ENCODE measurements at regions not wholly inside any gene's neighbourhood (a gene's known extent, or its start where the extent isn't known, plus 50 kb on each side); places are given as distances from the start of the nearest gene placed in this dataset.

GRCh38 chr13:107365466-107366215 is 797.7 kb upstream of the ARGLU1 start:
- DNase-seq: no peak

GRCh38 chr13:107364658-107365057 is 796.7 kb upstream of the ARGLU1 start:
- no peak for DNase-seq

DNA sequence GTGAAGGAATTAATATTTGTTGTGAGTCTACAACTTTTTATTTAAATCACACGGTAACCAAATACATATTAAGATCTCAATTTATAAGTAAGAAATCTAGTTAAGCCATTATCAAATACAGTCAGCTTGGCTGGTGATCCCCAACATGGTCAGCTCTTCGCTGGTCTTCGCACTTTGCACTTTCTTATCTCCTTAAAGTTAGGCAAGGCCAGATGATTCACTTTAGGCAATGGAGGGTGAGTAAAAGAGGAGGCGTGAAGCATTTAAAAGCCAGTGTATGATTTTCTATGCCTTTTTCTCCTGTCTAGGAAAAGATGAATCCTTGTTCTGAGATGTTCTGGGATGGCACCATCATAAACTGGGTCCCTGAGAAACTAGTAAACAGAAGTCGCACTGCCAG is 793.7 kb upstream of the ARGLU1 start:
- DNase-seq: no peak

- DNase-seq: no peak
Observed at GRCh38 chr13:107360010-107360409, 792.1 kb upstream of the ARGLU1 start.

DNA sequence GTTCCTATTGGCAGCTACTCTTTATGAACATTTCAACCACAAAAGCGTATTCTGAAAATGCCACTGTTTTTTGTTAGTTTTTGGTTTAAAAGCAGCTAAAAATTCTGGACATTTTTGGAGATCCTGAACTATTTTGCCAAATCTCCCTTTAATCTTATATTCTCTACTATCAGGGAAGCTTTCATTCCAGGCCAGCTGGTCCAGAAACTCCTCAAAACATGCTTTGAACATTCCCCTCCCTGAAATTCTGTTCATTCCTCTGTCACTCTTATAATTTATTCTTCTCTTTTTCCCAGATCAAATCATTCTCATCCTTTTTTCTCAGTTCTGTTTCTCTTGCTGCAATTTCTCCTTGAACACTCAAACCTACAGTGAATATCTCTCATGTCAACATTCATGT is 790.9 kb upstream of the ARGLU1 start:
- DNase-seq: no peak

DNA sequence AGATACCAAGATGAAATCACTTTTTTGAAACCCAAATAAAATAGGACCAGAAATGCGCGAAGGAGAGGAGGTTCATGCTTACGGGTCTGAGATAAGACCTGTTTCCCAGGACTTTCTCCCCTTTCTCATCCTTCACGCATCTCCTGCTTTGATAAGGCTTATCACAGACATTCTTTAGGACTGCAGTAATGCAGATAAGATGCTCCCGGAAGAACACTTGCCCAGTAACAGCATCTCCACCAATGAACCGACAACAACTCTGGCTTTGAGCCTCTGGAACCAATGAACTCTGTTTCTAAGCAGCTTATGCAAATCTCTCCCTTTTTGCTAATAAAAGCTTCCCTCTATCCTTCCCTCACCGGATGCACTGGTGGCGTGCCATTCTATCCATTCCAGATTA is 783.4 kb upstream of the ARGLU1 start:
- DNase-seq: no peak

- no peak for DNase-seq
Observed at GRCh38 chr13:107348925-107349324, 781.0 kb upstream of the ARGLU1 start.

DNA sequence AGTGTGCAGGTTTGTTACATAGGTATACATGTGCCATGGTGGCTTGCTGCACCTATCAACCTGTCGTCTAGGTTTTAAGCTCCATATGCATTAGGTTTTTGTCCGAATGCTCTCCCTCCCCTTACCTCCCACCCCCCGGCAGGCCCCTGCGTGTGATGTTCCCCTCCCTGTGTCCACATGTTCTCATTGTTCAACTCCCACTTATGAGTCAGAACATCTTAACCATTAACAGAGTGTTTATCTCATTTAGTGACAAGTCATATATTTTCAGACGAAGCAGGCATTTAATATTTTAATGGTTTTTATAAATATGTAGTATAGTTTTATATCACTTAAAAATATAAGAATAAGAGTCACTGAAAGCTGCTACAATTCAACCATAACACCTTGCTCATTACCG is 780.5 kb upstream of the ARGLU1 start:
- DNase-seq: no peak

GRCh38 chr13:107347641-107348369 is 779.9 kb upstream of the ARGLU1 start:
- no peak for DNase-seq

GRCh38 chr13:107342747-107343146 is 774.8 kb upstream of the ARGLU1 start:
- DNase-seq: no peak

- DNase-seq: no peak
Observed at GRCh38 chr13:107339209-107339608, 771.3 kb upstream of the ARGLU1 start.

DNA sequence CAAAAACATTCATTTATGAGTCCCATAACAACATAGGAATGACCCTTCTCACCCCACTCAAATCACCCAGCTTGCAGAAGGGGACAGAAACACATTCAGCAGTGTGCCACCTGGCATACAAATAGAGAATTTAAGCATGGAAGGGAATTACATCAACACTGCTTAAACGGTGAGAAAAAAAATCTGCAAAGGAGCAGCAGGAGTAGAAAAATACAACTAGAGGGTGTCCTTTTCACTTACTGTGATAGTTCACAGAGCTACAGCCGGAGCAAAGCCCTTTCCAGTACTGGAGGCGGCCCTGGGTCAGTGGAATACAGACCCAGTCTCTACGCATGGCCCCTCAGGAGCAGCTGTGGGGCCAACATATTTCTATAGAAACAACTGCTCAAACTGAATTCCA is 764.3 kb upstream of the ARGLU1 start:
- DNase-seq: no peak

DNA sequence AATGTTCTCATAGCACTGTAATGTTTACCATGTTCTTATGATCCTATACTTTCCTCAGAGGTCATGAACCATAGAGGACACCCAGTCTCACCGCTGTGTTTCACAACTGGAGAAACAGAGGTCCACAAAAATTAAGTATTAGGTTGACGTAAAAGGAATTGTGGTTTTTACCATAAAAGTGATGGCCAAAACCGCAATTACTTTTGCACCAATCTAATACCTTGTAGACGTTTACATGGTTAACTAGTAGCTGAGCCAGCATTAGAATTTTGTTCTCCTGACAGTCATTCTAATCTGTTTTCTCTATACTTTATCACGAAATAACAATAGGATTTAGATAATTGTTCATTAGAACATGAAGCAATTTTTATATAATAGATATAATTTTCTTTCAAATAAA is 763.4 kb upstream of the ARGLU1 start:
- DNase-seq: no peak

- DNase-seq: no peak
Observed at GRCh38 chr13:107330484-107330883, 762.5 kb upstream of the ARGLU1 start.

DNA sequence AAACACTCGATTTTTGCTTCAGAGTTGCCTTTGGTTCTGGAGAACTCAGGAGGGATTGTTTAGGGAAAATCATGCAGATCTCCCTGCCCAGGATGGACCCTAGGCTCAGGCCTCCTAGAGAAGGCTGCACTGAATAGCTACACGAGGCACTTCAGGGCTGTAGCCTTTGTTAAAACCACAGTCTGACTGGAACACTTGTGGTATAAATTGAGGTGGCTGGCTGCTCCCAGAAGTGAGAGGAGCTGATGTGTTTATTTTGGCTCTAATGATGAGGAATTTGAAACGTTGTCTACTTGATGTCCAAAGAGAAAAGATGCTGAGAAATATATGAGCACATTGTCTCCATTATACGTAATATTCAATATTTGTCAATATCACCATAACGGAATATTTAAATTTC is 762.1 kb upstream of the ARGLU1 start:
- no peak for DNase-seq

DNA sequence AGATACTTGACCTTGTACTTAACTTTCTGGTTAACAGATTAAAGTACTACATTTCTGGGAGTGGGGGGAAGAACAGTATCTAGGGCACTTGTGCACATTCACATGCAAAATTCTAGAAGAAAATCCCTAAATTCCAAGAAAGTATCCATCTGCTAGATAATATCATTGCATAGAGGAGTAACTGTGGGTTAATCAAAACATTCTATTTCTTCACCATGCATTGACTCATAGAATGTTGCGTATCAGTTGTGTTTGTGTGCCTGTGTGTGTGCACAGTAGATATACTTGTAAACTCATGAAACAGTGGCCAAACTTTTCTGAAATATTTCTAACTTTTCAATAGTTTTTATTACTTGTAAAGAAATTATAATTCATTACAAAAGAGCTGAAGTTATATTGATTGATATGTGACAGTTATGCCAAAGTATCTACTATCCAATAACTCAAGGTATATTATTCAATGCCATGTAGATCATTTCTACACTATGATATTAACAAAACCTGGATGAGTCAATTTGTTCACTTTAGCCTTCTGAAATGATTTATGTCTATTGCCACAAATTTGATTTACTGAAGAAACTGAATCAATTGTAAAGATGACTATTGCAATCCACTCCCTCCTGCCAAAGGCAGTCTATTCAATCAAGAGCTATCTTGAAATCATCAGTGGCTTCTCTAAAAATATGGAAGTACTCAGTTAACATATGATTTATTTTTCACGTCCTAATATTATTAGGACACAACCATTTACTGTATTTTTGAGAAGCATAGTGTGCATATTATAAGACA is 756.7 kb upstream of the ARGLU1 start:
- no peak for DNase-seq

GRCh38 chr13:107322228-107322627 is 754.3 kb upstream of the ARGLU1 start:
- no peak for DNase-seq

GRCh38 chr13:107305178-107305577 is 737.2 kb upstream of the ARGLU1 start:
- no peak for DNase-seq

GRCh38 chr13:107301724-107302374 is 733.9 kb upstream of the ARGLU1 start:
- no peak for DNase-seq

DNA sequence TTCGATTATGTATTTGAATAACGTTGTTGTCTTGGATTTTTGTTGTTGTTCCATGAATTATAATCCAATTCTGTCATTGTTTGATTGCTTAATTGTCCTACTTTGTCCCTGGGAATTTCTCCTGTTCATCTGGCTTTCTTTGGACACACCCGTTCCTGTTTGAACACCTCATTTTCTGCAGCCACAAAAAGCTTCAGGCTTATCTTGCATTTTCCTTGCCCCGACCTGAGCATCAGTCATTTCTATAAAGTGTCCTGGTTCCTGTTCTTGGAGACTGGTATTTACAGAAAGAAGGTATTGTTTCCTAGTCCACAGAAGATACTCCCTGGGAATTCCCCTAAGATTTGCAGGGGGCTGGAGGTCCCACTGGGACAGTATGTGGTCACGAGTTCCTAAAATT is 731.8 kb upstream of the ARGLU1 start:
- DNase-seq: no peak

DNA sequence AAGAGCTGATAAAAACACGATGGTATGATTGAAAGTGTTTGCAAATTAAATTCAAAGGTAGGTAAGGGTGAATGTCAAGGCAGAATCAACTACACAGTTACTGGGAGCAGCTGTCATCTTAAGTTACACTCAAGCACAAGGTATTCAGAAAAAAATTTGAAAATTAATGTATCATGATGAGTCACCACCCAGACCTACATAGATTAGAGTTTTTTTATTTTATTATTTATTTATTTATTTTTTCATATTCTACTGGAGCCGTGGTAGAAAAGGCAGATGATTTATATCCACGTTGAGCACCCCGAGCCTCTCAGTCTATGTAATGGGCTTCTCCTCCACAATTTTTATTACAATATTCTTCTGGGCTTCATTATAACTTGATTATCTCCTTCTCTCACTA is 728.9 kb upstream of the ARGLU1 start:
- DNase-seq: no peak

DNA sequence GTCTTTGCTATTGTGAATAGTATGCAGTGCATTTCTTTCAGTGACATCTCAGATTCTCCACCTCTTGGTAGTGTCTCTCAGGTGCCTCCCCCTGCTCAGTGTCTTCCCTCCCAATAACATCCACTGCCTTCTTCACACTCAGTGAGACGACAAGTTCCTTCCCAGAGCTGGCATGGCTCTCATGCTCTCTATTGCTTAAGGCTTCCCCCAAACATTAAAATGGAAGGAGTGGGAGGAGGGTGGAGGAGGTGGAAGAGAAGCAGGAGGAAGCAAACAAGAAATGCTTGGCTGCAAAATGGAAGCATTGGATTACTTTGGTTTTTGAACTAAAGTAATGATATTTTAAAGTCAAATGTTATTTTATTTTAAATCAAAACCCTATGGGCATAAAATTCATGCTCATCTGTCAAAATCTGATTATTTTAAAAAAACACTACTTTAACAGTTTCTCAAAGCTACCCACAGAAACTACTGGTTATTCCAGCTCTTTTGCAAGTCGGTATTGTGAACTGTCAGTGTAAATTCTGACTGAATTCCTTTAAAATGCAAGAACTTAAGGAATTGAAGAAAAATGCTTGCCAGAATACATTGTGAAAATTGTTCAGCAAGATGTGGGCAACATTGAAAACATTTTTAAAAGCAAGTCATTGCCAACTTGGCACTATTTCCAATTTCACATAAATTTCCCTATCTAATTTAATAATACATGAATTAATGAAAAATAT is 727.6 kb upstream of the ARGLU1 start:
- no peak for DNase-seq

DNA sequence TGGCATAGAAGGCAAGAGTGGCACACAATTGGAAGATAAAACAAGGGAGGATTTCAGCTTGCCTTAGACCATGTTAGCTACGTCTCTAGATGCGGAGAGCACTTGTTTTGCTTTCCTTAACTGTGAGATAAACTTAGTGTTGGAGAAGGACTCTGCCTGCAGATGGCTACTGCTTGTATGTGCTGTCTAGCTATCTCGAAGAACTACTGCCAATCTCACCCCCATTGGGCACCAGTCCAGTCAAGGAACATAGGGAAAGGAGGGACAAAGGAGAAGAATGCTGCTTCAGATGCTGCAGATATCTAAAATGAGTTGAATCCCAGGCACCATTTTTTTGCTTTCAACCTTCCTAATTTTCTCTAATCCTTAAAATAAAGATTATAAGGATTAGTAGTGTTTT is 726.0 kb upstream of the ARGLU1 start:
- no peak for DNase-seq

Data from activated CD4-positive, alpha-beta T cell treated with anti-CD3 and anti-CD28 coated beads for 1 hour (primary cell).